ENCODE measurements at regions not wholly inside any gene's neighbourhood (a gene's known extent, or its start where the extent isn't known, plus 50 kb on each side); places are given as distances from the start of the nearest gene placed in this dataset.

DNA sequence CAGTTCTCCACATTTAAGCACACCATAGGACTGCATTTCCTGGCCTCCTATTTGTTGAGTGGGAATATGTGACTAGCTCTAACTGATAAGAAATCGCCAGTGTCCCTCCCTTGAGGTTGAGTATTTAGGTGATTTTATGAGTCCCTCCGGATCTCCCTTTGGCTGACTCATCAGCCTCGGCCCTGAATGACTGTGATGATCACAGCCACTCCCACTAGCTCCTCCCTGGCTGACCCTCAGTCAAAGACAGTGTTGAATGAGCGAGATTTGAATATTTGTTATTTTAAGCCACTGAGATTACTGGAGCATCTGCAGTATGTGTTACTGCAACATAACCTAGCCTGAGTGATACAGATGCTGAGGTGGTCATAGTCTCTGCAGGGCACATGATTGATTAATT is 515.3 kb downstream of the EPHB1 start:
- DNase-seq (ENCODE audit: low read depth in 3 of 3) = no peak

GRCh38 chr3:135311699-135312098 is 516.6 kb downstream of the EPHB1 start:
- no peak for DNase-seq (ENCODE audit: low read depth in 3 of 3)

DNA sequence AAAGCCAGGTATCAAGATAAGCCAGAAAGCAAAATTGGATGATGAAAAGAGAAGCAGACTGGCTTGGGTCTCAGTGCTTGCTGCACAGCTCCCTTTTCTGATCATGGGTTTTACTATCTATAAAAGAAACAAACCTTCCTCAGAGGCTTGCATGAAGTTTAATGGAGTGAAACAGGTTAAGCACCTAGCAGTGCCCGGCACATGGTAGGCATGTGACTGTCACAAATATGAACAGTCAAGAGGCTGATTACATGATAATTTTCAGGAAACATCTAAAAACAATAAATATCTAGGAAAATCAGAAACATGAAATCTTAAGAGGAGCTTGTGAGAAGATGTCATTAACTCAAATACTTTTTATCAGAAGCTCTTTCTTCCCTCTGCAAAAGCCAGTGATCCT is 519.2 kb downstream of the EPHB1 start:
- no peak for DNase-seq (ENCODE audit: low read depth in 3 of 3)

- no peak for DNase-seq (ENCODE audit: low read depth in 3 of 3)
Observed at GRCh38 chr3:135324301-135324700, 529.2 kb downstream of the EPHB1 start.

DNA sequence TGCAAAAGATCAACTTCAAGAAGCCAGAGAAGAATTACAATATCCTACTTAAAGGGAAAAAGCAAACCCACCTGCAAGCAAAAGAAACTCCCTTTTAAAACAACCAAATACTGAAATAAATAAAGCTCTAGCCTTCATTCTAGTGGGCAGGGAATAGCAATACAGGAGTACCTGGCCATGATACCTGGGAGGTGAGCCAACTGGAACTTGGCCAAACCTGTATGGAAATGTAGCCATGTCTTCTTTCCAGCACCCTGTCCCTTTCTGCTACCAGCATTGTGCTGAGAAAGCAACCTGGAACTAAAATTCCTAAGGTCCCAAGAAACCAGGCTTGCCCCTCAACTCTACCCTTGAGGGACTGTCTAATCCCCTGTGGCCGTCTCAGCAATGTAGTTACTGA is 530.0 kb downstream of the EPHB1 start:
- DNase-seq (ENCODE audit: low read depth in 3 of 3) = no peak

DNA sequence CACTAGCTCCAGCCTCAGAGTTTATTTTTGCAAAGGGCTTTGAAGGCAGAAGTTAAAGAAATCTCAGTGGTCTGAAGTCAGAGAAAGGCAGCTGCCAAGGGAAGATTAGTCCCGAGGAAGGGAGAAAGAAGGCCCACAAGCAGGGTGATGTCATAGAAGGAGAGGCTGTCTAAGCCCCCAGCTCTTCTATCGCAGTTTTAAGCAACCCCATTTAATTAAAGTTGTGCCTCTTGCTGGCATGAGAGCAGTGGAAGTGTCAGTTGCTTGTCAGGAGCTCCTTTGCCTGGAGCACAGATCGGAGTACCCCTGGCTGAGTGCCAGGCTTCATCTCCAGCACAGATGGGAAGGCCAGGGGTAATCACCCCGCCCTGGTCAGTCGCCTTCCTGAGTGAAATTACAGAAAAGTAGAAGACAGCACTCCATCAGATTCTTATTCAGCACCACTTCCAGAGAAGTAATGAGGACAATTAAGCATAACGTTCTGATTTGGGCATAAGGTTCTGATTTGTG is 530.7 kb downstream of the EPHB1 start:
- no peak for DNase-seq (ENCODE audit: low read depth in 3 of 3)

DNA sequence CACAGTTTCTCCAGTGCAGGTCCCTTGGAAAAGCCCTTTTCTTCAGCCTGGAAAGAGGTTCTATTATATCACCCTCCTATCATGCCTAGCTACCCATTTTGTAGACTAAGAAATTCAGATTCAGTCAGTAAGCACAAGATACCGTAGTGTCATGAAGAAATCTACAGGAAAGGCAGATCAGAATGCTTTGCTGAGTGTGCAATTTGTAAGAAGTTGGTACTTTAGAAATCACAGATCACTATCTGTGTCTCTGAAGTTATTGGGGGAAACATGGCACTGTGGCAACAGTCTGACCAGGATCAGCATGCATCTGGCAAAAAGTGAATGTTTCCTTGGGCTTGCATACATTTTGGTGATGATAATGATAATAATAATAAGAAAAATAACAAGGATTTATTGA is 531.8 kb downstream of the EPHB1 start:
- DNase-seq (ENCODE audit: low read depth in 3 of 3) = no peak

DNA sequence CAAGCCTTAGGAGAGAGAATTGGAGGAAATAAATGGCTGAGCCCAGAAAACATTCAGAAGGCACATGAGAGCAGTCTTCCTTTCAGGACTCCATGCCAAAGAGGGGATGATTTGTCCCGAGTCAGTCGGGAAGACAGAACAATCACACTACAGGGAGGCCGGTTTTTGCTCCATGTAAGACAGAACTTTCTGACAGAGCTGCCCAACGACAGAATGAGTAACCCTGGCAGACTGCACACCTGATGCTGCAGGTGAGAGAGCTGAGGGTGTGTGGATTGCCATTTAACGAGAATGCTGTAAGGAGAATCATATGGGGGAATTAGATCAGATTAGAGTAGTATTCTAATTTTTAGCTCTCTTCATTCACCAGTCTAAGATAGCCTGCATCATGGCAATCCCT is 533.0 kb downstream of the EPHB1 start:
- no peak for DNase-seq (ENCODE audit: low read depth in 3 of 3)

DNA sequence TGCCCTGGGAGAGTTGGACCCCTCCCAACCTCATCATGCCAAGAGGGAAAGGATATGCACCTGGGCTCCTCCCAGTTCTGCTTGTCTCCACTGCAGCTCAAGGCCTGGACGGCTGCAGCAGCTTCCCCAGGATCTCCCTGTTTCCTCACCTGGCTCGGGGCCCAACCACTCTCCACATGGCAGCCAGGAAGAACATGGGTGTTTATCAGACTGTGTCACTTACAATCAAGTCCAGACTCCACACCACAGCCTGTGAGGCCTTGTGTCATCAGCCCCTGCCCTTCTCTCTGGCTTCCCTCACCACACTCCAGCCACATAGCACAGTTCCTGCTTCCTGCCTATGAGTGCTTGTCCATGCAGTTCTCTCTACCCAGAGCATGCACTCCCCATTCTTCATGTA is 534.4 kb downstream of the EPHB1 start:
- DNase-seq (ENCODE audit: low read depth in 3 of 3) = no peak

DNA sequence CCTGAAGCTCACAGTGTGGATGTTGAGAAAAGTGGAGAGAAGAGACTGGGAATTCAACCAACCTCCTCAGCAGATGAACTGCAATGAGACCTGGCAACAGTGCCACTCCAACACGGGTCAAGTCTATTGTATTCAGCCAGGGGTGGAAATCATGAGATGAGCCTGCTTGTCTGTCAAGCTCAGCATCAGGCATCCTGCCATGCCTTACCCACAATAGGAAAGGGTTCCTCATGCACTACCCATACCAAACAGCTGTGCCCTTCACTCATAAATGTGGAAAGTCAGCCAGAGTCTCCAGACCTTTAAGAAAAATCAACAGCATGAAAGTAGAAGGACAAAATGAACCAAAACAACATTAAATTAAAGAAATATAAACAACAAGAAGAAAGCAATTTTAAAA is 542.1 kb downstream of the EPHB1 start:
- DNase-seq (ENCODE audit: low read depth in 3 of 3) = no peak

- no peak for DNase-seq (ENCODE audit: low read depth in 3 of 3)
Observed at GRCh38 chr3:135348690-135349089, 553.6 kb downstream of the EPHB1 start.

GRCh38 chr3:135349254-135349948 is 554.3 kb downstream of the EPHB1 start:
- DNase-seq (ENCODE audit: low read depth in 3 of 3) = no peak

DNA sequence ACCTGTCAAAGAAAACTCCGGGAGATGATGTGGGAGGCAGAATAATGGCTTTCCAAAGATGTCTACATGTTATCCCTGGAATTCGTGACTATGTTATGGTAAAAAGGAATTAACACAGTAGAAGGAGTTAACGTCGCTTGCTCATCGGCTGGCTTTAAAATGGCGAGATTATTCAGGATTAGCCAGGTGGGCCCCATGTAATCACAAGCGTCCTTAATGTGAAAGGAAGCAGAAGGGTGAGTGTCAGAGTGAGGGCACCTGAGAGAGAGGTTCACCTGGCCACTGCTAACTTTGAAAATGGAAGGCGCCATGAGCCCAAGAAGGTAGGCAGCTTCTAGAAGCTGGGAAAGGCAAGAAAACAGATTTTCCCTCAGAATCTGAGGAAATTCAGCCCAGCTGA is 557.2 kb downstream of the EPHB1 start:
- DNase-seq (ENCODE audit: low read depth in 3 of 3) = no peak

GRCh38 chr3:135362889-135363288 is 567.8 kb downstream of the EPHB1 start:
- DNase-seq (ENCODE audit: low read depth in 3 of 3) = no peak

DNA sequence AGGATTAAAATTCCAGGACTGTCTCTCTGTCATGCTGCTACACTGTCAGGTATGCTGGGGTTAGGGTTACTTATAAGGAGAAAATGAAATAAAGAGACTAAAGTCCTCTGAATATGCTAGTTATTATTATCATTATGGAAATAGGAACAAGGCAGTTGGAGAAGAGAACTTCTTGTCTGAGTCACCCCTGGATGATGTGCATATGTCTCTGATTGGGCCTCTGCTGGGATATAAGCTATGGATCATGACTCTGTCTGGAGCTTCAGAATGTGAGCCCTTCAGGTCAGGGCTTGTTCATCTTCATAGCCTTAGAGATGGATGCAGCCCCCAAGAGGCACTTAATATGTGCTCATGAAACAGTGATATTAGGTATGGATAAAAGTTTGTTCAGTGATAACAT is 569.6 kb downstream of the EPHB1 start:
- DNase-seq (ENCODE audit: low read depth in 3 of 3) = no peak

DNA sequence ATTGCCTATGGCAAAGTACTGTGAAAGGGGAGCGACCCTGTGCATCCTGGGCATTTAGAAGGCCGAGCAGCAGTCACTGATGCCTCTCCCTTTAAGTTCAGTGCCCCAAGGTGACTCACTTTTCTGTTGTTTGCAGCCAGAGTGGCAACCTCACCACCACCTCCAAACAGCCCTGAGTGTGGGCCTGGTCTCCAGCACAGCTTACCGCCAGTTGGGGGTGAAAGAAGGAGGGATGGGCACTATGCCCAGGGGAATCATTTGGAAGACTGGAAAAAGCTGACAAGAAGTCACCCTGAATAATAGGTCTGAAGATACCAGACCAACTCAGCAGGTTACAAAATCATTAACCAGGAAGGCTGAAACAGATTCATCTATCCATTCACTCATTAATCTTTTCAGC is 571.8 kb downstream of the EPHB1 start:
- DNase-seq (ENCODE audit: low read depth in 3 of 3) = no peak

- DNase-seq (ENCODE audit: low read depth in 3 of 3) = no peak
Observed at GRCh38 chr3:135368316-135368715, 573.3 kb downstream of the EPHB1 start.

DNA sequence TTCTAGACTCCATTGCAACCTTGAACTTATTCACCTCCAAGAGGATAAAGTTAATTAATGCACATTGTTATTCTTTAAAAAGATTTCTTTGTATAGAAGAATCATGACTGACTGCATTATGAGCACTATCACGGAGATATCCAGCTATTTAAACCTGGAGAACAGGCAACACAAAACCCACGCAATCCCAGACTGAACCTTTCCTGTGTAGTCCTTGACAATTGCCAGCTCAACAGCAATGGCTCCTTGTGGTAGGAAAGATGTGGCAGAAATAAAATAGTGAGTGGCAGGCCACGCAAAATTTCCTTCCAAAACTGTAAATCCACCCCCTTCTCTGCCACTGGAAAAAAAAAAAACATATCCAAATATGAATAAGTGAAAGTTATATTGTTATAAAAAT is 573.7 kb downstream of the EPHB1 start:
- DNase-seq (ENCODE audit: low read depth in 3 of 3) = no peak

DNA sequence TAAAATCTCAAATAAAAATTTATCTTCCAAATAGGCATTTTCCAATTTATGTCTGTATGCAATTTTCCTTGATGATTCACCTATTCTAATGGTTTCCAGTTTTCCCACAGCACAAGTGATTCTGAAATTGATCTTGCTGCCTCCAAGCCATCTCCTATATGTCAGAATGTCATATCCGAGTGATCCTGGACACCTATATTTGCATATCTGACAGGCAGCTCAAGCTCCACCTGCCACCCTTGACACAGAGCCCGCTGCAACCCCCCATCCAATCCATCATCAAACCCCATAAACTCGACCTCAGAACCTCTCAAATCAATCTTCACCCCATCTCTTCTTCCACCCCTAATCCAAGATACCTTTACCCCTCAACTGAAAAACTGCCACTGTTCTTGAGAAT is 579.5 kb downstream of the EPHB1 start:
- no peak for DNase-seq (ENCODE audit: low read depth in 3 of 3)

DNA sequence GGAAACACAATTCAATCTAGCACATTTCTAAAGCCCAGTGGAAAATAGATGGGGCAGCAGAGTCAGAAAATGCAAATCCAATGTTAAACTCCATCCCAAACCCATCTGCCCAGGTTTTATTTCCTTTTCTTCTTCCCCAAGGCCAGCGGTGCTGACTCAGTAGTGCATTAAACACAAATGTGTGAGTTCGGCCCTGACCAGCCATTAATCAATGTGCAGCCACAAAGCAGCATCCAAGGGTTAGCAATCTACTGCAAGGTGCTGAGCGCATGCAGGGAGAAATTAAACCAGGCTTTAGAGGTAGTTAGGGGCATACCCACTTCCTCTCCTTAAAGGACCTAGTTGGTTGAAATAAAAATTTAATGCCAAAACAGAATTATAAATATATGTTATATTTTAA is 583.3 kb upstream of the PPP2R3A start:
- DNase-seq (ENCODE audit: low read depth in 3 of 3) = no peak

DNA sequence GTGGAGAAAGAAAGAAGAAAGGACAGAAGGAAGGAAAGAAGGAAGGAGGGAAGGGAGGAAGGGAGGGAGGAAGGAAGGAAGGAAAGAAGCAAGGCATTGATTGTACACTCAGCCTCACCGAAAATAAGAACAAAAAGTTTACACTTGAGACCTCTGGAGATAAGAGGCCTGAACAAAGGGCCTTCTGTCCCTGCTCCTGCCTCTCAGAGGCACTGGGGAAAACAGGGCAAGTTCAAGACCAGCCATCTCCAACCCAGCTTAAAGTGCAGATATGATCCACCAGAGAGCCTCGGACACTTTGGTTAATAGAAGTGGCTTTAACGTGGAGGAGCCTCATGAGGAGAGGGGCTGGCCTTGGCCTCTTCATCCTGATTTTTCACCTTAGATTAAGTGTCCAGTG is 582.9 kb upstream of the PPP2R3A start:
- DNase-seq (ENCODE audit: low read depth in 3 of 3) = no peak

GRCh38 chr3:135383301-135383700 is 582.2 kb upstream of the PPP2R3A start:
- DNase-seq (ENCODE audit: low read depth in 3 of 3) = no peak

- no peak for DNase-seq (ENCODE audit: low read depth in 3 of 3)
Observed at GRCh38 chr3:135392151-135392550, 573.4 kb upstream of the PPP2R3A start.

GRCh38 chr3:135393159-135393558 is 572.4 kb upstream of the PPP2R3A start:
- no peak for DNase-seq (ENCODE audit: low read depth in 3 of 3)
